Uterus (tissue), 2 donors: ENCODE measurements at regions not wholly inside any gene's neighbourhood (a gene's known extent, or its start where the extent isn't known, plus 50 kb on each side); places are given as distances from the start of the nearest gene placed in this dataset.

Experiments
- POLR2A ChIP-seq, 2 donors: fragments of 450-650 bp; IDR thresholded peaks; one replicate each; pipeline ENCODE4 v1.6.1; 2016; ENCODE audit warnings: antibody characterized with exemption in 2 of 2, mild to moderate bottlenecking in 1 of 2, moderate library complexity in 1 of 2
- TF ChIP-seq, protein P1 (sequence below), 4 experiments: fragments of 200-600 bp in 2 of 4; fragments of 450-650 bp in 2 of 4; sonication (generic) in 2 of 4; IDR thresholded peaks; one replicate each; pipeline ENCODE4 v1.5.1; 2016 to 2019; ENCODE audit warnings: antibody characterized with exemption in 4 of 4, mild to moderate bottlenecking in 2 of 4, moderate library complexity in 1 of 4

DNA sequence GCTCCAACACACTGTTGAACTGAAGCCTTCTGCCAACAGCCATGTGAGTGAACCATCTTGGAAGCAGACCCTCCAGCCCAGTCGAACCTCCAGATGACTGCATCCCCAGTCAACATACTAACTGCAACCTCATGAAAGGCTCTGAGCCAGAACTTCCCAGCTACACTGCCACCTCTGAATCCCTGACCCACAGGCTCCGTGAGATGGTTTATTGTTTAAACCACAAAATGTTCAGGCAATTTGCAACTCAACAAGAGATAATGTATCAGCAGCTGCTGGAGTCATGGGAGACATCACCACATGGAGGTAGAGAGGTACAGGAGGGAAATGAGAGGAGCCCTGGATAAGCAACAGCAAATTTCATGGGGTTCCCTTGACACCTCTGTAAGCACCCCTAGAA lies 266.4 kb upstream of the NBEA start:
- TF ChIP-seq, protein P1, sequence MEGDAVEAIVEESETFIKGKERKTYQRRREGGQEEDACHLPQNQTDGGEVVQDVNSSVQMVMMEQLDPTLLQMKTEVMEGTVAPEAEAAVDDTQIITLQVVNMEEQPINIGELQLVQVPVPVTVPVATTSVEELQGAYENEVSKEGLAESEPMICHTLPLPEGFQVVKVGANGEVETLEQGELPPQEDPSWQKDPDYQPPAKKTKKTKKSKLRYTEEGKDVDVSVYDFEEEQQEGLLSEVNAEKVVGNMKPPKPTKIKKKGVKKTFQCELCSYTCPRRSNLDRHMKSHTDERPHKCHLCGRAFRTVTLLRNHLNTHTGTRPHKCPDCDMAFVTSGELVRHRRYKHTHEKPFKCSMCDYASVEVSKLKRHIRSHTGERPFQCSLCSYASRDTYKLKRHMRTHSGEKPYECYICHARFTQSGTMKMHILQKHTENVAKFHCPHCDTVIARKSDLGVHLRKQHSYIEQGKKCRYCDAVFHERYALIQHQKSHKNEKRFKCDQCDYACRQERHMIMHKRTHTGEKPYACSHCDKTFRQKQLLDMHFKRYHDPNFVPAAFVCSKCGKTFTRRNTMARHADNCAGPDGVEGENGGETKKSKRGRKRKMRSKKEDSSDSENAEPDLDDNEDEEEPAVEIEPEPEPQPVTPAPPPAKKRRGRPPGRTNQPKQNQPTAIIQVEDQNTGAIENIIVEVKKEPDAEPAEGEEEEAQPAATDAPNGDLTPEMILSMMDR (IDR thresholded peaks at IDR 0.05): no peak
- TF ChIP-seq POLR2A (IDR thresholded peaks at IDR 0.05): no peak
